ENCODE measurements at regions not wholly inside any gene's neighbourhood (a gene's known extent, or its start where the extent isn't known, plus 50 kb on each side); places are given as distances from the start of the nearest gene placed in this dataset.

- WGBS (ENCODE audit: insufficient coverage): no CpG with 5 or more reads among the region's 1 CpG
- ChIA-PET POLR2A (no interaction called here), CTCF (no interaction called here)
- no peak for ATAC-seq (ENCODE audit: low read depth)
- H3K36me3 ChIP-seq (replicated peaks in 1 of 2; ENCODE audit: control extremely low read depth in 1 of 2, control insufficient read depth in 1 of 2, extremely low read depth in 1 of 2, insufficient read depth in 2 of 2, low read length in 1 of 2): no peaks in the 10 kb centered on the region
- H3K27ac ChIP-seq (ENCODE audit: low read length in 2 of 2): no peak overlapping the region
- intact Hi-C loops (cut with micrococcal nuclease): no loop called here
- Mint-ChIP-seq H3K27me3 (peaks cover 2% of the 10 kb centered on the region), H3K4me3 (no peak overlapping the region), H3K27ac (no peak overlapping the region), H3K9me3 (ENCODE audit: insufficient read depth) (no peaks in the 10 kb centered on the region), H3K4me1 (no peaks in the 10 kb centered on the region)
- H3K9me3 ChIP-seq (ENCODE audit: control extremely low read depth in 1 of 3, control insufficient read depth in 2 of 3, insufficient read depth in 1 of 3, low read length in 2 of 3): no peaks in the 10 kb centered on the region
- H3K4me1 ChIP-seq (ENCODE audit: control insufficient read depth in 2 of 2, insufficient read depth in 2 of 2, low read length in 2 of 2): no peaks in the 10 kb centered on the region
- TF ChIP-seq CTCF (IDR thresholded peaks at IDR 0.05) (no peak), EZH2 (IDR thresholded peaks at IDR 0.05; ENCODE audit: borderline replicate concordance, insufficient read depth, low read depth, low read length, poor library complexity, severe bottlenecking) (no peak)
- no peak overlapping the region for H3K4me3 ChIP-seq (ENCODE audit: control extremely low read depth in 1 of 5, extremely low read depth in 1 of 5, insufficient read depth in 1 of 5, low read depth in 2 of 5, low read length in 4 of 5)
- no peak for DNase-seq
- no peak overlapping the region for H3K9ac ChIP-seq (ENCODE audit: low read length)
- H3K27me3 ChIP-seq (replicated peaks in 1 of 4; ENCODE audit: control extremely low read depth in 1 of 4, control insufficient read depth in 3 of 4, insufficient read depth in 4 of 4, low read length in 3 of 4): no peaks in the 10 kb centered on the region
- H2AFZ ChIP-seq (ENCODE audit: insufficient read depth, low read depth, low read length, poor library complexity, severe bottlenecking): no peak overlapping the region
- H3K4me2 ChIP-seq (replicated peaks; ENCODE audit: low read depth, low read length, poor library complexity, severe bottlenecking): no peak overlapping the region
- H3K79me2 ChIP-seq (ENCODE audit: control insufficient read depth, insufficient read depth, low read length): no peaks in the 10 kb centered on the region
- H4K20me1 ChIP-seq (ENCODE audit: control insufficient read depth, insufficient read depth, low read length, poor library complexity, severe bottlenecking): no peaks in the 10 kb centered on the region
These were observed 142.6 kb upstream of the TMEM196 start for GRCh38 chr7:19916046-19916445.

GRCh38 chr7:19915596-19915995, 142.2 kb upstream of the TMEM196 start:
- Histone ChIP-seq H3K9ac (ENCODE audit: low read length) (no peak overlapping the region), H3K9me3 (ENCODE audit: control extremely low read depth in 1 of 3, control insufficient read depth in 2 of 3, insufficient read depth in 1 of 3, low read length in 2 of 3) (no peaks in the 10 kb centered on the region), H3K4me1 (ENCODE audit: control insufficient read depth in 2 of 2, insufficient read depth in 2 of 2, low read length in 2 of 2) (no peaks in the 10 kb centered on the region), H3K79me2 (ENCODE audit: control insufficient read depth, insufficient read depth, low read length) (no peaks in the 10 kb centered on the region), H3K36me3 (replicated peaks in 1 of 2; ENCODE audit: control extremely low read depth in 1 of 2, control insufficient read depth in 1 of 2, extremely low read depth in 1 of 2, insufficient read depth in 2 of 2, low read length in 1 of 2) (no peaks in the 10 kb centered on the region), H4K20me1 (ENCODE audit: control insufficient read depth, insufficient read depth, low read length, poor library complexity, severe bottlenecking) (no peaks in the 10 kb centered on the region), H3K27ac (ENCODE audit: low read length in 2 of 2) (no peak overlapping the region), H3K27me3 (replicated peaks in 1 of 4; ENCODE audit: control extremely low read depth in 1 of 4, control insufficient read depth in 3 of 4, insufficient read depth in 4 of 4, low read length in 3 of 4) (no peaks in the 10 kb centered on the region), H2AFZ (ENCODE audit: insufficient read depth, low read depth, low read length, poor library complexity, severe bottlenecking) (no peak overlapping the region), H3K4me2 (replicated peaks; ENCODE audit: low read depth, low read length, poor library complexity, severe bottlenecking) (no peak overlapping the region), H3K4me3 (ENCODE audit: control extremely low read depth in 1 of 5, extremely low read depth in 1 of 5, insufficient read depth in 1 of 5, low read depth in 2 of 5, low read length in 4 of 5) (no peak overlapping the region)
- peaks cover 2% of the 10 kb centered on the region for H3K27me3 Mint-ChIP-seq
- no peak for ATAC-seq (ENCODE audit: low read depth)
- H3K4me1 Mint-ChIP-seq: no peaks in the 10 kb centered on the region
- H3K4me3 Mint-ChIP-seq: no peak overlapping the region
- ChIA-PET POLR2A (no interaction called here), CTCF (no interaction called here)
- no peaks in the 10 kb centered on the region for H3K9me3 Mint-ChIP-seq (ENCODE audit: insufficient read depth)
- TF ChIP-seq CTCF (IDR thresholded peaks at IDR 0.05): no peak
- TF ChIP-seq EZH2 (IDR thresholded peaks at IDR 0.05; ENCODE audit: borderline replicate concordance, insufficient read depth, low read depth, low read length, poor library complexity, severe bottlenecking): no peak
- no peak for DNase-seq
- intact Hi-C loops (cut with micrococcal nuclease): no loop called here
- no peak overlapping the region for H3K27ac Mint-ChIP-seq
